HCT116 (cell line): ENCODE measurements at regions not wholly inside any gene's neighbourhood (a gene's known extent, or its start where the extent isn't known, plus 50 kb on each side); places are given as distances from the start of the nearest gene placed in this dataset.

Experiments used
- ATAC-seq: fragments of 200-7000 bp; cut with Tn5 transposase; 2 replicates; pipeline ENCODE4 v1.9.1; 2020; ENCODE audit warnings: mild to moderate bottlenecking, moderate library complexity
- BruUV-seq: library from RNA; stranded (reverse); fragments of 400-500 nt; replicated peaks from 2 replicates; lab custom pipeline; 2021; lab: Mats Ljungman, UMichigan
- CTCF ChIA-PET: fragments of 300-600 bp; sonication (Branson Sonifier 250); formaldehyde crosslinking; loops from one replicate; lab custom pipeline; 2021; ENCODE audit warnings: antibody characterized with exemption; lab: Charles Lee
- POLR2A ChIA-PET: fragments of 300-600, 350-600 bp; sonication (Branson Sonifier 250); formaldehyde crosslinking; loops from one replicate; lab custom pipeline; 2021; ENCODE audit warnings: antibody characterized with exemption; lab: Charles Lee
- RAD21 ChIA-PET, 2 experiments: fragments of 300-600 bp; sonication (Branson Sonifier 250); formaldehyde crosslinking; loops; one replicate each; lab custom pipeline; 2023; ENCODE audit warnings: low total read pairs in 2 of 2; ENCODE audit not compliant: uncharacterized antibody in 2 of 2, unreplicated experiment in 2 of 2, low non-redundant PET in 1 of 2; lab: Charles Lee
- DNase-seq: peaks from one replicate; pipeline ENCODE4 v3.0.0-alpha.2; 2010; ENCODE audit warnings: low read depth, low spot score
- H2AFZ ChIP-seq: fragments of 200-600 bp; shearing (Covaris generic), sonication (generic); 2 replicates; pipeline ENCODE4 v1.6.1; 2017; ENCODE audit warnings: low read depth, mixed run types, mixed read lengths, antibody characterized with exemption, low read length; ENCODE audit not compliant: poor library complexity, severe bottlenecking
- H3K27ac ChIP-seq: 2 replicates; pipeline ENCODE4 v1.5.1; 2012; ENCODE audit warnings: low read depth, low read length
- H3K27me3 ChIP-seq: fragments of 200-600 bp; sonication (generic); 2 replicates; pipeline ENCODE4 v1.6.1; 2016; ENCODE audit warnings: mixed run types, low read length, mixed read lengths; ENCODE audit not compliant: insufficient read depth
- H3K36me3 ChIP-seq, 2 experiments: fragments of 200-500 bp in 1 of 2; fragments of 200-600 bp in 1 of 2; sonication (Bioruptor generic) in 1 of 2; sonication (generic) in 1 of 2; 2 replicates each; pipeline versions ENCODE4 v1.5.1 to v1.6.1; 2014 to 2016; ENCODE audit warnings: low read length in 2 of 2, inconsistent platforms in 1 of 2, mixed read lengths in 1 of 2, mixed run types in 1 of 2; ENCODE audit not compliant: insufficient read depth in 2 of 2, control insufficient read depth in 1 of 2
- H3K4me1 ChIP-seq, 2 experiments: fragments of 200-600 bp in 1 of 2; sonication (generic) in 1 of 2; 2 replicates each; pipeline versions ENCODE4 v1.5.1 to v1.6.1; 2012 to 2017; ENCODE audit warnings: low read length in 2 of 2, inconsistent platforms in 1 of 2, mild to moderate bottlenecking in 1 of 2, mixed read lengths in 1 of 2, mixed run types in 1 of 2, moderate library complexity in 1 of 2; ENCODE audit not compliant: insufficient read depth in 2 of 2, control insufficient read depth in 1 of 2
- H3K4me2 ChIP-seq: fragments of 200-600 bp; sonication (generic); 2 replicates; pipeline ENCODE4 v1.6.1; 2017; ENCODE audit warnings: mixed run types, low read length, mixed read lengths
- H3K4me3 ChIP-seq, 2 experiments: fragments of 200-600 bp in 1 of 2; sonication (generic) in 1 of 2; replicated peaks in 1 of 2; 2 replicates each; pipeline ENCODE4 v1.5.1; 2011 to 2016; ENCODE audit warnings: low read length in 2 of 2, control low read depth in 1 of 2, low read depth in 1 of 2, mild to moderate bottlenecking in 1 of 2, mixed read lengths in 1 of 2, mixed run types in 1 of 2
- H3K79me2 ChIP-seq: fragments of 200-600 bp; sonication (generic); 2 replicates; pipeline ENCODE4 v1.6.1; 2017; ENCODE audit warnings: mild to moderate bottlenecking, mixed run types, low read length, moderate library complexity, mixed read lengths; ENCODE audit not compliant: insufficient read depth
- H3K9ac ChIP-seq: fragments of 200-600 bp; sonication (generic); 2 replicates; pipeline ENCODE4 v1.6.1; 2016; ENCODE audit warnings: low read length, mixed read lengths
- H3K9me2 ChIP-seq: fragments of 200-600 bp; sonication (generic), shearing (Covaris generic); 2 replicates; pipeline ENCODE4 v1.6.1; 2017; ENCODE audit warnings: mixed run types, mild to moderate bottlenecking, moderate library complexity; ENCODE audit not compliant: insufficient read depth
- H3K9me3 ChIP-seq, 2 experiments: fragments of 200-500 bp in 1 of 2; fragments of 200-600 bp in 1 of 2; sonication (Bioruptor generic) in 1 of 2; sonication (generic) in 1 of 2; 2 replicates each; pipeline ENCODE4 v1.6.1; 2014 to 2017; ENCODE audit warnings: low read length in 2 of 2, mixed read lengths in 2 of 2, inconsistent platforms in 1 of 2, low read depth in 1 of 2, mild to moderate bottlenecking in 1 of 2, mixed run types in 1 of 2, moderate library complexity in 1 of 2; ENCODE audit not compliant: control insufficient read depth in 1 of 2, insufficient read depth in 1 of 2
- H4K20me1 ChIP-seq: fragments of 200-600 bp; sonication (generic), shearing (Covaris generic); 2 replicates; pipeline ENCODE4 v1.6.1; 2017; ENCODE audit warnings: mixed run types, mild to moderate bottlenecking, moderate library complexity; ENCODE audit not compliant: insufficient read depth
- EGR1 ChIP-seq: IDR thresholded peaks from 2 replicates; pipeline ENCODE4 v1.6.1; 2012; ENCODE audit warnings: low read depth
- ELF1 ChIP-seq: IDR thresholded peaks from 2 replicates; pipeline ENCODE4 v1.6.1; 2012; ENCODE audit warnings: low read depth, borderline replicate concordance
- EZH2 ChIP-seq: fragments of 200-600 bp; sonication (generic); IDR thresholded peaks from 2 replicates; pipeline ENCODE4 v1.6.1; 2017; ENCODE audit warnings: antibody characterized with exemption, mixed run types
- EZH2phosphoT487 ChIP-seq: fragments of 200-600 bp; IDR thresholded peaks from 2 replicates; pipeline ENCODE4 v1.6.1; 2018; ENCODE audit warnings: antibody characterized with exemption, borderline replicate concordance
- FOSL1 ChIP-seq: IDR thresholded peaks from 2 replicates; pipeline ENCODE4 v1.6.1; 2012; ENCODE audit warnings: low read depth
- JUND ChIP-seq: IDR thresholded peaks from 2 replicates; pipeline ENCODE4 v1.6.1; 2012
- POLR2A ChIP-seq: IDR thresholded peaks from 2 replicates; pipeline ENCODE4 v1.7.0; 2011; ENCODE audit warnings: borderline replicate concordance; ENCODE audit not compliant: insufficient read depth, insufficient read length; ENCODE audit errors: extremely low read depth
- POLR2AphosphoS5 ChIP-seq: IDR thresholded peaks from 2 replicates; pipeline ENCODE4 v1.6.1; 2011; ENCODE audit warnings: mild to moderate bottlenecking, low read depth, low read length, moderate library complexity
- RAD21 ChIP-seq: IDR thresholded peaks from 2 replicates; pipeline ENCODE4 v1.6.1; 2012; ENCODE audit warnings: low read depth, mild to moderate bottlenecking
- REST ChIP-seq: IDR thresholded peaks from 2 replicates; pipeline ENCODE4 v1.6.1; 2012; ENCODE audit warnings: low read depth
- SIN3A ChIP-seq: IDR thresholded peaks from 2 replicates; pipeline ENCODE4 v1.6.1; 2012; ENCODE audit warnings: low read depth
- SP1 ChIP-seq: IDR thresholded peaks from 2 replicates; pipeline ENCODE4 v1.6.1; 2012; ENCODE audit warnings: low read depth
- TCF7L2 ChIP-seq: IDR thresholded peaks from 2 replicates; pipeline ENCODE4 v1.7.0; 2011; ENCODE audit warnings: borderline replicate concordance, inconsistent platforms; ENCODE audit not compliant: insufficient read depth, insufficient read length; ENCODE audit errors: extremely low read depth
- YY1 ChIP-seq: IDR thresholded peaks from 2 replicates; pipeline ENCODE4 v1.6.1; 2011; ENCODE audit warnings: low read length, low read depth, moderate library complexity, mild to moderate bottlenecking; ENCODE audit not compliant: insufficient replicate concordance; ENCODE audit errors: extremely low read depth
- ZBTB33 ChIP-seq: IDR thresholded peaks from 2 replicates; pipeline ENCODE4 v1.6.1; 2011; ENCODE audit warnings: mild to moderate bottlenecking, low read length, moderate library complexity; ENCODE audit not compliant: insufficient replicate concordance; ENCODE audit errors: extremely low read depth
- ZFX ChIP-seq: fragments of 450-650 bp; IDR thresholded peaks from 2 replicates; pipeline ENCODE4 v1.6.1; 2017
- intact Hi-C: fragments of 100-400 bp; cut with micrococcal nuclease; formaldehyde crosslinking; loops from 2 replicates; pipeline ENCODE4 v1.10.0; 2022

- no TSS peak for BruUV-seq
- ATAC-seq: no peak
- TF ChIP-seq SIN3A: no peak
- TF ChIP-seq POLR2AphosphoS5: no peak
- TF ChIP-seq ZFX: no peak
- TF ChIP-seq TCF7L2: no peak
- POLR2A ChIA-PET: no interaction called here
- Histone ChIP-seq H3K36me3 (no peaks in the 10 kb centered on the region), H4K20me1 (no peaks in the 10 kb centered on the region), H3K9ac (no peak overlapping the region), H3K4me1 (no peaks in the 10 kb centered on the region), H3K4me3 (no peak overlapping the region), H3K27ac (no peak overlapping the region), H3K9me3 (no peaks in the 10 kb centered on the region), H3K4me2 (no peak overlapping the region), H3K79me2 (no peaks in the 10 kb centered on the region), H2AFZ (no peak overlapping the region), H3K27me3 (no peaks in the 10 kb centered on the region), H3K9me2 (no peaks in the 10 kb centered on the region)
- DNase-seq: no peak
- RAD21 ChIA-PET: no interaction called here
- intact Hi-C loops: no loop called here
- CTCF ChIA-PET: no interaction called here
Measured at GRCh38 chr6:54601600-54602300, 244.8 kb upstream of the FAM83B start.

- H2AFZ ChIP-seq: no peak overlapping the region
- ChIA-PET RAD21 (no interaction called here), POLR2A (no interaction called here), CTCF (no interaction called here)
- H3K4me2 ChIP-seq: no peak overlapping the region
- no peaks in the 10 kb centered on the region for H3K79me2 ChIP-seq
- no TSS peak for BruUV-seq
- no peaks in the 10 kb centered on the region for H3K4me1 ChIP-seq
- H3K9me2 ChIP-seq: no peaks in the 10 kb centered on the region
- ATAC-seq: no peak
- H3K27me3 ChIP-seq: no peaks in the 10 kb centered on the region
- no peak overlapping the region for H3K4me3 ChIP-seq
- H3K9me3 ChIP-seq: no peaks in the 10 kb centered on the region
- no peaks in the 10 kb centered on the region for H3K36me3 ChIP-seq
- no peaks in the 10 kb centered on the region for H4K20me1 ChIP-seq
- no peak overlapping the region for H3K9ac ChIP-seq
- intact Hi-C loops: no loop called here
- no peak overlapping the region for H3K27ac ChIP-seq
- no peak for DNase-seq
- TF ChIP-seq JUND (no peak), ZFX (no peak), POLR2AphosphoS5 (no peak), SIN3A (no peak), FOSL1 (no peak), TCF7L2 (no peak), ELF1 (no peak), RAD21 (no peak), YY1 (no peak), ZBTB33 (no peak), EGR1 (no peak), REST (no peak), EZH2phosphoT487 (no peak), EZH2 (no peak), SP1 (no peak), POLR2A (no peak)
Measured at GRCh38 chr6:54602591-54602990, 244.0 kb upstream of the FAM83B start.
